ENCODE measurements at regions not wholly inside any gene's neighbourhood (a gene's known extent, or its start where the extent isn't known, plus 50 kb on each side); places are given as distances from the start of the nearest gene placed in this dataset.

DNA sequence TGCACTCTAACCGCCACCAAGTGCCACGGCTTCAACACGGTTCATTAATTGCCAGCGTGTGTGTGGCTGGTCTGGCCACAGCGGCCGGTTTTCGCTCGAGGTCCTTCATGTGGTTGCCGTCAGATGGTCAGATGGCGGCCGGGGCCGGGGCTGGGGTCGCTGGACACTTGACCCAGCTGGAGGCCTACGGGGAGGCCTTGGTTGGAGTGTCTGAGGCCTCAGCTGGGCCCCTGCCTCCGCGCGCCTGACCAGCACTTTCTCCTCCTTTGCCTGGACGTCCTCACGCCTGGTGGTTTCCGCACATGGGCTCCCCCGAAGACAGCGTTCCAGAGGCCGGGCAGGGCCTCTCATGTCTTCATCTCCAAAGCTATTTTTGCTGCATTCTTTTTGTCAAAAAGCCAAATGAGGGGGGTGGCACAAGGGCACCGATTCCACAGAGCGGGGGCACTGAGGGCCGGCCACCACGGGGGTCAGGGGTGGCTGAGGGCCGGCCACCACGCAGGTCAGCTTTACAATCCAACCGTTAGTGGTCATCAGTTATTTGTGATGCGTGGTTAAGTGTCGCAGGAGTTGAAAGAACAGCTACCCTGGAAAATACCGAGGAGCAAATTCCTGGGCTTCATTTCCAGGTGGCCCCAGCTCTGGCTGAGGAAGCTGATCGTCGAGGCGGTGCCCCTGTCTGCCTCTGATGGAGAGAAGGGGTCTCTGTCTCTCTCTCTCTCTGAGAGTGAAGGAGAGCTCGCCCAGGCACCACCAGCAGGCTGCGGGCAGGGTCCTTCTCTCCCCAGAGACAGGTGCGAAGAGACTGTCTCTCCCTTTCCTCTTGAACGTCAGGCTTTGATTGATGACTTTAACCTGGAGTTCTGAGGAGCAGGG, 50.5 kb upstream of the FRMD1 start:
- DNase-seq: no peak
- Histone ChIP-seq H3K36me3 (ENCODE audit: low read depth, missing control alignments) (no peaks in the 10 kb centered on the region), H3K27ac (no peak overlapping the region), H3K27me3 (no peaks in the 10 kb centered on the region), H3K9me3 (no peaks in the 10 kb centered on the region), H3K4me1 (peaks cover 19% of the 10 kb centered on the region), H3K4me3 (no peak overlapping the region)
- TF ChIP-seq POLR2A (IDR thresholded peaks at IDR 0.05) (no peak), CTCF (IDR thresholded peaks at IDR 0.05) (no peak)
- intact Hi-C loops (cut with DNase I; ENCODE audit: low total_unique reads): no loop called here
- 91 to 93% methylated on average over 35 to 40 of the region's 40 CpGs for WGBS, 2 donors

DNA sequence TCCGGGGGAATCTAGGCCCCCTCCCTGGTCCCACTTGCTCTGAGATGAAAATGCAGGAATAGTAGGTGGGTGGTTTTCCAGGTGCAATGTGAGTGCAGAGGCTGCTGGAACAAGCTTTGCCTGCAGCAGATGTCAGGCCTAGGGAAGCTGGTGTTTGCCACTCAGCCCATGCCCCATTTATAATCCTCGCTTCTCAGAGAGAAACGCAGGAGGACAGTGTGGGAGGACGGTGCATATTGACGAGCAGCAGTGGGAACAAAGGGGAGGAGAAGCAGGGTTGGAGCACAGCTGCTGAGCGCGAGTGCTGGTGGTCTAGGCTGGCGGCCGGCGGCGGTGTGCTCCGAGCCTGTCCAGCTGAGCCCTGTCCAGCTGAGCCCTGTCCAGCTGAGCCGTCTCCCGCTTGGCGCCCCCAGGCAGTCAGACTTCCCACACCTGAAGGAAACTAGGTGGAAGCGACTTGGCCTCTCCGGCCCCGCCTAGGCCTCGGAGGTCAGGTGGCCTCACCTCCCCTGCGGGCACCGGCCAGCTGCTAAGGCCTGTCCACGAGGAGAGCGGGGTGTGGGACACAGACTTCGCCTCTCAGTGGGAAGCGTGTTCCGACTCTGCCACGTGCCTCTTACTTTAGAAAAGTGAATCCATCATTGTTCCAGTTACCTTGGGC, 49.7 kb upstream of the FRMD1 start:
- H3K36me3 ChIP-seq (ENCODE audit: low read depth, missing control alignments): no peaks in the 10 kb centered on the region
- no peak for DNase-seq
- TF ChIP-seq CTCF (IDR thresholded peaks at IDR 0.05): no peak
- TF ChIP-seq POLR2A (IDR thresholded peaks at IDR 0.05): no peak
- intact Hi-C loops (cut with DNase I; ENCODE audit: low total_unique reads): no loop called here
- no peak overlapping the region for H3K4me3 ChIP-seq
- WGBS, 2 donors: 89 to 93% methylated on average over 14 to 27 of the region's 27 CpGs
- no peak overlapping the region for H3K27ac ChIP-seq
- no peaks in the 10 kb centered on the region for H3K27me3 ChIP-seq
- H3K4me1 ChIP-seq: peaks cover 19% of the 10 kb centered on the region
- H3K9me3 ChIP-seq: no peaks in the 10 kb centered on the region

Measured in testis (tissue), 2 donors.